GM18519 (cell line): ENCODE measurements at regions not wholly inside any gene's neighbourhood (a gene's known extent, or its start where the extent isn't known, plus 50 kb on each side); places are given as distances from the start of the nearest gene placed in this dataset.
A peak's percentile ranks its signal among the peaks of the same experiment; 100 is the strongest.
"Not testable (repeated sequence)": the region's sequence is repeated elsewhere in the genome, so short reads cannot be mapped to it uniquely, and the experiment has no call there.

Experiments
- ATAC-seq: cut with Tn5 transposase; IDR thresholded peaks from one replicate; pipeline ENCODE4 v1.9.1; 2021; ENCODE audit warnings: mild to moderate bottlenecking, moderate library complexity; ENCODE audit not compliant: unreplicated experiment, low FRiP score

DNA sequence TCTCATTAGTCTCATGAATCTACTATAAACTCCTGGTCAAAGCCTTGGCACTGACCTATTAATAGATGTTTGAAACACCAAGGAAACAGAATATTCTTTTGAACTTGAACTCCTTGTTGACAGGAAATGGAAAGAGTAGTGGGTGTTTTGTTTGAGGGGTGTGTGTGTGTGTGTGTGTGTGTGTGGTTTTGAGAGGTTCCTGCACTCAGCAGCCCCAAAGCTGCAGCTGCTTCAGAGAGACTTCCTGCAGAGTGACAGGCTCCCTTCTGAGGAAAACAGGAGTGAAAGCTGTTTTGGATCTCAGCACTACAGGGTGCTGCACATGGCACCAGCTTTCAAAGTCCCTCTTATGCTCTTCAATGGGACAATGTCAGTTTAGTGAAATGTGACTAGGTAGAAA, 546.5 kb upstream of the STEAP1 start:
- no peak for ATAC-seq

DNA sequence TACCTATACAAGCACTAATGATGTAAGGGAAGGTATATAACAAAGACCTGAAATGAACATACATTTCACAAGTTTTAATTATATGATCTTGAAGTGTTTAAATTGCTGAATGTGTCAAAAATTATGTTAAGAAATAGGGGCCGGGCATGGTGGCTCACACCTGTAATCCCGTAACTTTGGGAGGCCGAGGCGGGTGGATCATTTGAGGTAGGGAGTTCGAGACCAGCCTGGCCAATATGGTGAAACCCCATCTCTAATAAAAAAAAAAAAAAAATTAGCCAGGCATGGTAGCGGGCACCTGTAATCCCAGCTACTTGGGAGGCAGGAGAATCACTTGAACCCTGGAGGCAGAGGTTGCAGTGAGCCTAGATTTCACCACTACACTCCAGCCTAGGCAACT, 537.4 kb upstream of the STEAP1 start:
- ATAC-seq: not testable (repeated sequence)

DNA sequence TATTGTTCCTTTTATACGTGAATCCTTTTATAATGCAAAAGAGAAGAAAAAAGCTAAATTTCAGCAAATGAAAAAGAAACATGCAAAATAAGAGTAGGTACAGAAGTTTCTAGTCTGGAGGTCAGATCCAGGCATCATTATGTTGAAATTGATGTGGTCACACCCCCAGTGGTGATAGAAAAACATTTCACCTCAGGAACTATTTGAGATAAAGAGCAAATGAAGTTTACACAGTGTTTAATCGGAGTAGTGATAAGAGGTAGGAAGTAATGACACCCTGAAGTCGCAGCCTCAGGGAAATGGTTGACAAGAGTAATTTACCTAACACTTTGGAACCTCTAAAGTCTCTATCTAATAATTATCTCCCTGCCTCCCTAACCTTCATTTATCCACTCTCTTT, 536.0 kb upstream of the STEAP1 start:
- no peak for ATAC-seq

DNA sequence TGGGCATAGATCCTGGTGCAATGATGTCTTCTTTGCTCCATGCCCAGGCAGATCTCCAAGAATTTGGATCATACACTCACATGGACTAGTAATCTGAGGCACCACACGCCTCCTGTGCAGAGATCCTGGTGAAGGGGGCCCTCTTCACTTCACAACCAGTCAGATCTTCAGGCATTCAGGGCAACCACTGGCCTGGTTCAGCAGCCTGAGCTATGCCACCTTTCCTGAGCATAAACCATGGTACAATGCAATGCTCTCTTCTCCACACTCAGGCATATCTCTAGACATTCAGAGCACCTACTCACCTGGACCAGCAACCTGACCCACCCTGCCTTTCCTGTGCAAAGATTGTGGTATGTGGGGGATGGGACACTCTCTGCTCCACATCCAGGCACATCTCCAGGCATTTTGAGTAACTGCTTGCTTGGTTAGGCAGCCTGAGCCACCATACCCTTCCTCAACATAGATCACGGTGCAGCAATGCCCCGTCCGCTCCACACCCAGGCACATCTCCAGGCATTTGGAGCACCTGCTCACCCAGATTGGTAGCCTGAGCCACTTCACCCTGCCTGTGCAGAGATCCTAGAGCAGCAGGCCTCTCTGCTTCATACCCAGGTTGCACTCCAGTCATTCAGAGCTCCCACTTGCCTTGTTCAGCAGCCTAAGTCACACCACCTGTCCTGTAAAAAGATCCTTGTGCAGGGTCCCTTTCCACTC, 532.2 kb upstream of the STEAP1 start:
- ATAC-seq: no peak

DNA sequence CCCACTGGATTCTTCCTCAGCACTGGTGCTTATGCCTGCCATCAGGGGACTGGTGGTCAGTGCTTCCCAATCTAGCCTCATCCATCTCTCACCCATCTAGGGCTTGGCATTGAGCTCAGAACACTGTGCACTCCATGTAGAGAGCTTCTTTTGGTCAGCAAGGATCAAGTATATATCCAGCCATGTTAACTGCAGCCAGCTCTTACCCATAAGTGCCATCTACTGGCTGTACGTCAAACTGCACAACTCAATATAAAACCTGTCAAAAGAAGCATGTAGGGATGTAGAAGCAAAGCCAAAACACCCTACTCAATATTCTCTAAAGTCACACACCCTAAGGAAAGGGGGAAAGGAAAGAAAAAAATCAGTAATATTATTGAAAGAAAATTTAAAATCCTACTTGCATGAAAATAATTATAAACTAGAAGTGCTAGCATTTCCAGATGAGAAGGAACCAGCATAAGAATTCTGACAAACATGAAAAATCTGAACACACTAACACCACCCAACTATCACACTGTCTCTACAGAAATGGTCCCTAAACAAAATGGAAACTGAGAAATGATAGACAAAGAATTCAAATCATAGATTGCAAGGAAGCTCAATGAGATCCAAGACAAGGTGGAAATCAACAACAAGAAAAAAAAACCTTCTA, 531.1 kb upstream of the STEAP1 start:
- ATAC-seq: peak; percentile 91

DNA sequence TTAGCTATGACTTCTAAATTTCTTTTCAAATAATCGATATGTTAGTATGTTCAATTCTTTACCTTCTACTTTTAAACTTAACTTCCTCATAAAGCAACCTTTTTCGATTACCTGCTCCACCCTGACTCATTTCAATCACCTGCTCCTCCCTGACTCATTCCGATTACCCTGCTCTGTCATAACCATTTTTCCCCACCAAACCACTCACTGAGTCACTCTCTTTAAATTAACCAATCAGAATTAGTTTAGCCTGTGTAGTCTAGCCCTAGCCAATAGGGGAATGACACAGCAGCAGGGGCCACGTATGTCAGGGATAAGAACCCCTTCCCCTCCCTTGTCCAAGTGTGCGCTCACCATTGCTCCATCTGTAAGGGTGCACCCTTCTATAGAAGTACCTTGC, 530.1 kb upstream of the STEAP1 start:
- ATAC-seq: not testable (repeated sequence)

DNA sequence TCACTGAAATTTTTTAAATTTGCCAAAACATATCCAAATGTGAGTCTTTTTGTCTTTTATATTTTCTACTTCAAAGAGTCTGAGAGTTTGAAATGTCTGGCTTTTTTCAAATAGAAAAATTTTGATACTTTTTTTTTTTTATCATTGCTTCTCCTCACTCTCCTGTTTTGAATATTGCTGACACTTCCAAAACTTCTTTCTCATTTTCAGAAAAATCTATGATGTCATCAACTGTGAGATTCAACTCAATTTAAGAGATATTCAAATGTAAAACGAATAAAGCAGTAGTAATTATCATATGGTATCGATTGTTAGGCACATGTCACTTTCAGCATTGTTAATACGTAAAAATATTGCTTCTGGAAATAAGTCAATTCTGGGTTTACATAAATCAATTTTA, 505.8 kb upstream of the STEAP1 start:
- no peak for ATAC-seq

DNA sequence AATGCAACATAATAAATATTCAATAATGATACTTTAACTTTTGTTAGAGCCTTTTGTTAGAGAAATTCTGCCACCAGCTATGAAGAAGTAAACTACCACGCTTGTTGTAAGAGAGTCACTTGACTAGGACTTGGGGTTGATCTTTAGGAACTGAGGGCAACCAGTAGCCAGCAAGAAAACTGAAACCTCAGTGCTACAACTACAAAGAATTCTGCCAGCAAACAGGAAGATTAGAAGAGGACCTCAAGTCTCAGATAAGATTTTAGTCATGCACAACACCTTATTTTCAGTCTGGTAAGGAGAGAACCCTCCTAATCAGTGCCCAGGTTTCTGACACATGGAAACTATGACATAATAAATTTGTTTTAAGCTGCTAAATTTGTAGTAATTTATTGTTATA, 498.3 kb upstream of the STEAP1 start:
- ATAC-seq: no peak

DNA sequence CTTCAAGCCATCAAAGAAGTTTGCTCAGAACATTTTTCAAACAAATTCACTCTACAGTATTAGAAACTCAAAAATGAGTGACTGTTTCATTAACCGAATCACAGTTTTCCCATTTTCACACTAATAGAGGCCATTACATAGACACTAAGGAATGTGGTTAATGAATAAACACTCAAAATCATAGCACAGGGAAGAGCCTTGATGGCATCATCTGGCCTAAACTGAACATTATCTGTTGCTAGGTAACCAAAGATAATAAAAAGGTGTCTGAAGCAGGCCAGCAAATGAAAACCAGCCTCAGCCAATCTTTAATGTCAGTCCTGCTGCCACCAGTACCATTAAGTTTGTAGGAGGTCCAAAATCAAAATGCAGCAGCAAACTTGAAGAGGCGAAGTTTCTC, 492.4 kb upstream of the STEAP1 start:
- ATAC-seq: no peak

DNA sequence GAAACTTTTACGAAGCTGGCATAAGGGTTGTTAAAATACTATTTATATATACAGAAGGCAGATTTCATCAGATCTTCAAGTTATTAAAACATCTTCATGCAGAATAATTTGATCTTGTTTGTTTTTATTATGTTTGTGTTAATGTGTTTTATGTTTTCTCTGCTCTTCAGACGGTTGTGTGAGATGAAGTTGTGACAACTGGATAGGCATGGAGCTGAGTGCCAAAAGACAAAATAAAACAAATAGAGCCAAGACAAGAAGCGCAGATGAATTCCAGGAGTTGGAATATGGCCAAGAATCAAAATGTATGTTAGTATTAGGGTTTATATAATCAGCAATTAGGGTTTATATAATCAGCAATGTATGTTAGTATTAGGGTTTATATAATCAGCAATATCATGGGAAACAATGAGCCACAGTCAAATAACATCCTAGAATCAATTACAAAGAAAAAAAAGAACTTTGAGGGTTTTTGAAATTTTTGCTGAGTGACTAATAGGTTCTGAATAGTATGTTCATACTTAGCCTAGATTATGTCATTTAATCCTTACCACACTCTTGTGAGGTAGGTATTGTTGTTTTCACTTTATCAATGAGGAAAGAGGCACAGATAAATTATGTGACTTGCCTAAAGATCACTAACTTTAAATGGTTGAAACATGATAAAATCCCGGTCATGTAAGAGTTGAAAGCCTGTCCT, 488.0 kb upstream of the STEAP1 start:
- ATAC-seq: no peak

DNA sequence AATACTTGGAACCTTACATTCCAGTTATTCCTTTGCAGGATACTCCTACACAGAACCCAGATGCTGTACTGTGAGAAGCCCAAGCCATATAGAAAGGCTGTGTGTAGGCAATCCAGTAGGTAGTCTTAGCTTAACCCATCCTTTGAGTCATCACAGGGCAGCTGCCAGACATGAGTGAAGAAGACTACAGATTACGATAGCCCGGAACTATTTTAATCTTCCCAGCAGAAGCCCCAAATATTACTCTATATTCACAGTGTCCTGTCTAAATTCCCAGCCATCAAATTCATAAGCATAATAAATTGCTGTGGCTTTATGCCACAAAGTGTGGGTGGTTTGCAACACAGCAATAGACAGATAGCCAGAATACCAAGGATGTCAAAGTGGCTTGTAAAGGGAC, 474.1 kb upstream of the STEAP1 start:
- ATAC-seq: no peak

DNA sequence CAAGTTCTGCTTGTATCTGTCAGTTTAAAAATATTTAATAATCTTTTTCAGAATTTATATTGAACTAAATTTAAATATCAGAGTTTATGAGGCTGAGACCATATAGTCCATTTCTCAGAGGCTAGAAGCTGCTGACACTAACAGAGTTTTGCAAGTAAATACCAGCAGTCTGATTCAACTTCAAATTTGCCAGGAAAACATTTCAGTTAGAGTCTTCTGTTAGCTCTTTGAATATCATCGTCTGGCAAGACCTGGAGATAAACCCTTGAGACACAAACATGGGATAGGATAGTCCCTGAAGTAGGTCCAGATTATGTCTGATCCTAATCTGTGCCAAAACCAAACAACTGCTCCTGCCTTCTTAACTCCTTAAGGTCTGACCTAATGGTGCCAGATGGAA, 472.8 kb upstream of the STEAP1 start:
- no peak for ATAC-seq

DNA sequence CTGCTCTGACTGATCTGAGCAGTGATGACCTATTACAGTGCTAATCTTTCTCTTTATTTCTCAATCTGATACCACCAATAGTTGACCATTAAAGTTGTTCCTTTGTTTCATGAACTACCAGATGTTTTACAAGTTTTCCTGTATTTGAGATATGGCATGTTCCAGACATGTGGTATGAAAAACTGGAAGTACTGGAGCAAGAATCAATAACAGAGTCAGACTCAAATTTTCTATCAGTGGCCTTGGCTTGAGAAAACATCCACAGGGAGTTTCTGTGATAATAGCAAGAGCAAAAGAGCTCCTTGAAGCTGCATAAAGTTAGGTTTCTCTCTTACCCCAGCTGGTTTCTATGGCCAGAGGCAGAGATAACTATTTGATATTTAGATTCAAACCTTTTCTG, 469.0 kb upstream of the STEAP1 start:
- no peak for ATAC-seq

DNA sequence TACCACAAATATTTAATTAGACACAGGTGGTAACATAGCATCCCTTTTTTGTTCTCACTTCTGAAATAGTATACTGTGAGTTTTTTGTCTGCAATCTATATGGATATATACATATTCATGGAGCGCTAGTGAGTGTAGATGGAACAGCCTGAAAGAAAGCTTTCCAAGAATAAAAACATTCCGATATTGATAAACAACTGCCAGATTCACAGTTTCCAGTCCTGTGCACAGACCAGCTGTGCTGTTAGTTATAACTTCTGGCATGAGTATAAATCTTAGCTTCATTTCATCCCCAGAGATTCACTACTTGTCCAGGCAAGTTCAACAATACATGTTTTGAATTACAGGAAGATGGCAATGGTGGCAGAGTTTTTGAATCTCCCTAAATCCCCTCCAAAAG, 467.1 kb upstream of the STEAP1 start:
- no peak for ATAC-seq

DNA sequence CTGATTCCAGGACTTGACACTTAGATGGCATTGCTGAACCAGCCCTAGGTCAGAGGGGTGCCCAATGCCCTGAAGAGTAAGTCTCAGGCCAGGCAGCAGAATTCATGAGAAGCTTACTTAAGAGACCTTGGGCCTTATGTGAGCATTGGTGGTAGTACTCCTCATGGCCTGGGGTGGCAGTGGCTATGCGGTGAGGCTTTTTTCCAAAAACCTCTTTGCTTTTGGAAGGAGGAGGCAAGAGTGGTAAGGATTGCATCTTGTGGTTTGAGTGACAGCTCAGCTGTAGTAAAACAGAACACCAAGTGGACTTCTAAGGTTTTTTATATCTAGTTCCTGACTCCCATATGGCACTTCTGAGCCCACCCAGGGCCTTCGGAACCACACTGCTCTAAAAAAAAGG, 459.0 kb upstream of the STEAP1 start:
- ATAC-seq: no peak

DNA sequence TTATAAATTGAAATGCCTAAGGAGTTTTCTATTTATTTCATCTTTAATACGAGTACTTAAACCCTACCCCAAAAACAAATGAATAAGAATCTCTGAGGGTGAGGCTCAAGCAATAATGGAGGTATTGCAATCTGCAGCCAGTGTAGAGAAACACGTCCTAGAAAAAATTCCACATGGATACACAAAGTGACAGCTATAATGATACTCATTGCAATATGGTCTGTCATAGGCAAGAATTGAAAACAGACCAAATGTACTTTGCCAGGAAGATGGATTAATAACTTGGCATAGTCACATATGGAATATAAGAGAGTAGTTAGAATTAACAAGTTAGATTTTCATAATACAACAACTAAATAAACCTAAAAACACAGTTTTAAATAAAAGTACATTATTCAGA, 440.1 kb upstream of the STEAP1 start:
- ATAC-seq: no peak

DNA sequence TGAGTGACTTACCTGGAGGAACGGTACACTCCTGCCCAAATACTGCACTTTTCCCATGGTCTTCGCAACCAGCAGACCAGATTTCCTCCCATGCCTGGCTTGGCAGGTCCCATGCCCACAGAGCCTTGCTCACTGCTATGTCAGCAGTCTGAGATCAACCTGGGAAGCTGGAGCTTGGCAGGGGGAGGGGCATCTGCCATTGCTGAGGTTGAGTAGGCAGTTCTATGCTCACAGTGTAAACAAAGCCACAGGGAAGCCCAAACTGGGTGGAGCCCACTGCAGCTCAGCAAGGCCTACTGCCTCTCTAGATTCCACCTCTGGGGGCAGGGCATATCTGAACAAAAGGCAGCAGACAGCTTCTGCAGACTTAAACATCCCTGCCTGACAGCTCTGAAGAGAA, 435.3 kb upstream of the STEAP1 start:
- ATAC-seq: not testable (repeated sequence)

DNA sequence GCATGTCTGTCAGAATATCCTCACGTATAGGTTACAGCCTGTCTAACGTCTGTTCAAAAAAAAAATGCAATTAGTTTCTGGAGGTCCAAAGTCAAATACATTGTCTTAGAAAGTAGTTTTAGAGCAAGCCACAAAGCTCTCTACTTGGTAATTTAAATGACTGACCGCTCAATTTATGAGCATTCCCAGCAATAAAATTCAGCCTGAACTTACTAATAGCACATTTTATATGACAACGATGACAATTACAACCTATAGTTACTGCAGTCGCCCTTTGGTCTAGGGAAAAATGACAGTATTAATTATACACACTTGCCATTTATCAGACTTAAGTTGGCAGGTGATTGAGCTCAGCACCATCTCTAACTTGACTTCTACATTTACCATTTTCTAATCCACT, 425.8 kb upstream of the STEAP1 start:
- no peak for ATAC-seq

DNA sequence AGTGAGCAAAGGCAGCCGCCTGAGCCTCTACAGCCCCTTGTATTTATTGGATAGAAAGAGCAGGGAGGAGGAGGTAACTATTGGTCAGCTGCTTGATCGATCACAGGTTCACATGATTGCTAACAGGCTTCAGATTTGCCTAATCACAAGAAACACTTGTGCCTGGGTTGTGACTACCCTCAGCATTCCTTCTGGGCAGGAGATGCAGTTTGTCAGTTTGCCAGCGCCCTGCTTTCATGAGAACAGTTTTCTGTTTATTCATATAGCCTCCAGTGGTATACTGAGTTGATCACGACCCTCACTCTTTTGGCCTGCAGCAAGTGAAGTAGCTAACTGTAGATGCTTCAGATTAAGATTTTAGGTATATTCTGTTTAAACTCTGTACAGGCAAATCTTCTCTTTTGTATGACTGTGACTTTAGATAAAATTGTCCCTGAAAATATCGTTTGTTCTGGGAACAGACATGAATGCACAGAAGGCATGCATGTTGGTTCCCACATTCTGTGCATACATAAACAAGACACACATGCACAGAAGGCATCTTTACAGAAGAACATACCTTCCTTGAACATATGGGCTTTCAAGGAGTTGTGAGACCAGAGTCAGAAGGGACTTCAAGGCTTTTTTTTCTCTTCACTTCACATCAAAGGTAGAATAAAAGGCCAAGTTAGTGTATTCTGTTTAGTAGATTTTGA, 422.4 kb upstream of the STEAP1 start:
- no peak for ATAC-seq

DNA sequence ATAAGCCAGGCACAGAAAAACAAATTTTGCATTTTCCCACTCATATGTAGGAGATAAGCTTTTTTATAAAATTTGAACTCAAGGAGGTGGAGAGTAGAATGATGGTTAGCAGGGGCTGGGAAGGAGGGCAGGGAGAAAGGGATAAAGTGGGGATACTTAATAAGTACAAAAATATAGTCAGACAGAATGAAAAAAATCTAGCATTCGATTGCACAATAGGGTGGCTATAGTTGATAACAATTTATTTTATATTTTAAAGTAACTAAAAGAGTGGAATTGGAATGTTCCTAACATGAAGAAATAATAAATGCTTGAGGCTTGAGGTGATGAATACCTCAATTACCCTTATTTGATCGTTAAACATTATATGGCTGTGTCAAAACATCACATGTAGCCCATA, 415.7 kb upstream of the STEAP1 start:
- ATAC-seq: no peak

DNA sequence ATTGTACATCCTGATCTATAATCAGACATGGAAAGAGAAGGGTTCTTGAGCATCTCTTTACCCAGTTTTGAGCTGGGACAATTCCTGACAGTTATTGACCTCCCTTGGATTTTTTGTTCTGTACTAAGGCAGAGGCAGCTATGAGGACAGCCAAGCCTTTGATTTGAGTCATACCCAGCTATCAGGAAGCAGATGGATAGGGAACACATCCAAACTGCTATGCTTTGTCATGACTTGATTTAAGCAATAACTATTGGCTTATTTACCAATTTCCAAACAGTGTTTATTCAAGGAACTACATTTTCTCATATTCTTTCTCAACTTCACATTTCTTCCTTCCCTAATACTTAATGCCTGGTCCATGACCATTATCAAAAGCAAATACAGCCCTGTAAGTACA, 396.4 kb upstream of the STEAP1 start:
- no peak for ATAC-seq
